Neutrophil (primary cell): ENCODE measurements at regions not wholly inside any gene's neighbourhood (a gene's known extent, or its start where the extent isn't known, plus 50 kb on each side); places are given as distances from the start of the nearest gene placed in this dataset.

Experiments
- H3K27ac ChIP-seq: fragments of 200-600 bp; sonication (generic); 2 replicates; pipeline ENCODE4 v1.5.1; 2016; ENCODE audit warnings: mild to moderate bottlenecking, moderate library complexity
- H3K27me3 ChIP-seq: fragments of 200-600 bp; sonication (generic); 2 replicates; pipeline ENCODE4 v1.6.0; 2016; ENCODE audit warnings: mild to moderate bottlenecking
- H3K36me3 ChIP-seq: fragments of 200-600 bp; sonication (generic); 2 replicates; pipeline ENCODE4 v1.5.1; 2017
- H3K4me1 ChIP-seq, 2 experiments: fragments of 200-600 bp in 1 of 2; sonication (generic) in 1 of 2; 1 replicate in 1 of 2; 2 replicates in 1 of 2; pipeline versions ENCODE4 v1.5.1 to v1.6.1; 2013 to 2016; ENCODE audit warnings: low read depth in 1 of 2, low read length in 1 of 2, mild to moderate bottlenecking in 1 of 2, moderate library complexity in 1 of 2; ENCODE audit not compliant: control insufficient read depth in 1 of 2, insufficient read depth in 1 of 2
- H3K4me3 ChIP-seq, 2 experiments: fragments of 200-600 bp in 1 of 2; sonication (generic) in 1 of 2; 1 replicate in 1 of 2; 2 replicates in 1 of 2; pipeline ENCODE4 v1.5.1; 2013 to 2016; ENCODE audit warnings: low read depth in 1 of 2, low read length in 1 of 2, mild to moderate bottlenecking in 1 of 2, moderate library complexity in 1 of 2
- H3K9me3 ChIP-seq: fragments of 200-600 bp; sonication (generic); 2 replicates; pipeline ENCODE4 v1.5.1; 2016
- TF ChIP-seq, protein P1 (sequence below): fragments of 200-600 bp; sonication (generic); IDR thresholded peaks from 2 replicates; pipeline ENCODE4 v1.5.1; 2016; ENCODE audit warnings: antibody characterized with exemption

DNA sequence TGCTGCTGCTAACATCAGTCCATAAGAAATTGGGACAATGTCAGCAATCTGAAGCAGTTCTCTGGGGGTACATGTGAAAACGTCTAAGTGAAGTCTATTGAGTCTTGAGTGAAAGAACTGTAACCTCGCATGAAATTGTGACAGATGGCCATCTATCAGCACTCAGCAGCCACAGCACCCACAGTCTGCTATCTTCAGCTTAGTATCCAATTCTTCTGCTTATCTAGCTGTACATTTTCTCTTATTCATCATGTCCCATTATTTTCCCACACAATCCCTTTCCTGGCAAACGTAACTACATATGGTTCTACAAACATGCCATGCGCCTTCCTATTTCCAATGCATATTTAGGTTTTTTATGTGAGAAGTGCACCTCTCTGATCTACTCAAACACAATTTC, 629.7 kb downstream of the NTRK3 start:
- TF ChIP-seq, protein P1, sequence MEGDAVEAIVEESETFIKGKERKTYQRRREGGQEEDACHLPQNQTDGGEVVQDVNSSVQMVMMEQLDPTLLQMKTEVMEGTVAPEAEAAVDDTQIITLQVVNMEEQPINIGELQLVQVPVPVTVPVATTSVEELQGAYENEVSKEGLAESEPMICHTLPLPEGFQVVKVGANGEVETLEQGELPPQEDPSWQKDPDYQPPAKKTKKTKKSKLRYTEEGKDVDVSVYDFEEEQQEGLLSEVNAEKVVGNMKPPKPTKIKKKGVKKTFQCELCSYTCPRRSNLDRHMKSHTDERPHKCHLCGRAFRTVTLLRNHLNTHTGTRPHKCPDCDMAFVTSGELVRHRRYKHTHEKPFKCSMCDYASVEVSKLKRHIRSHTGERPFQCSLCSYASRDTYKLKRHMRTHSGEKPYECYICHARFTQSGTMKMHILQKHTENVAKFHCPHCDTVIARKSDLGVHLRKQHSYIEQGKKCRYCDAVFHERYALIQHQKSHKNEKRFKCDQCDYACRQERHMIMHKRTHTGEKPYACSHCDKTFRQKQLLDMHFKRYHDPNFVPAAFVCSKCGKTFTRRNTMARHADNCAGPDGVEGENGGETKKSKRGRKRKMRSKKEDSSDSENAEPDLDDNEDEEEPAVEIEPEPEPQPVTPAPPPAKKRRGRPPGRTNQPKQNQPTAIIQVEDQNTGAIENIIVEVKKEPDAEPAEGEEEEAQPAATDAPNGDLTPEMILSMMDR: no peak
- Histone ChIP-seq H3K9me3 (no peaks in the 10 kb centered on the region), H3K4me3 (no peak overlapping the region), H3K27me3 (peaks cover 8% of the 10 kb centered on the region), H3K27ac (no peak overlapping the region), H3K4me1 (no peaks in the 10 kb centered on the region), H3K36me3 (no peaks in the 10 kb centered on the region)

DNA sequence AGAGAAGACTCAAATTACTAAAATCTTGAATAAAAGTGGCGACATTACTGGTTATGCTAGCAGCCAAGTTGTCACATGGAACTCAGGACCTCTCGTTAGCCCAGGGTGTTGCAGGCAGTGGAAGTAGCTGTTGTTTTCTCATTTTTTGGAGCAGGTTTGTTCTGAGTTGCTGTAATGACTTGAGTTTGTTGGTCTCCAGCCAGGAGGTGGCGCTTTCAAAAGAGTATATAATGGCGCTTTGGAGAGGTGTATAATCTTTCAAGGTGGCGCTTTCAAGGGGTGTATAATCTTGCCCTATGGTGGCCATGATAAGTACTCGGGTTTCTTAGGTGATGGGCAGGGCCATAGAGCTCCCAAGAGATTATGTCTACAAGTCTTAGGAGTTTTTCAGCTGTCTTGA, 632.7 kb downstream of the NTRK3 start:
- H3K27ac ChIP-seq: no peak overlapping the region

DNA sequence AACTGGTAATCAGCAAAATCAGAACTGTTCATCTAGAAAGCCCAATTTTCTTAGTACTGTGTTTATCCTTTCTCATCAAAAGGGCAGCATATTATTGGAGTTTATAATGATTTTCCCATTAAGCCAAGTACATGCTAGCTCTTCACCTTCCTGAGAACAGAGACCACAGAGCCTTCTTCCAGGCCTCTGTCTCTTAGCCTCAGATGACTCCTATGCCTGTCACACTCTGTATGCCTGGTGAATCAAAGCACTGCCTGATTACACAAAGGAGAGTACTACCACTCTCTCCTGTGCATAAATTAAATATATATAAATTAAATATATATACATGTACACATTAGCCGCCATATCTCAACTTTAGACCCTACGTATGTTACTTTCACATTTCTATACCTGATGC, 636.1 kb downstream of the NTRK3 start:
- Histone ChIP-seq H3K4me3 (no peak overlapping the region), H3K27ac (no peak overlapping the region), H3K36me3 (no peaks in the 10 kb centered on the region), H3K9me3 (no peaks in the 10 kb centered on the region), H3K4me1 (peaks cover 0 to 10% of the 10 kb centered on the region in 2 experiments), H3K27me3 (peaks cover 4% of the 10 kb centered on the region)
- TF ChIP-seq, protein P1: no peak

More for the DNA sequence above, 632.7 kb downstream of the NTRK3 start:
- Histone ChIP-seq H3K36me3 (no peaks in the 10 kb centered on the region), H3K4me1 (peaks cover 0 to 5% of the 10 kb centered on the region in 2 experiments), H3K27me3 (peaks cover 8% of the 10 kb centered on the region), H3K9me3 (no peaks in the 10 kb centered on the region), H3K4me3 (no peak overlapping the region)
- TF ChIP-seq, protein P1: no peak

DNA sequence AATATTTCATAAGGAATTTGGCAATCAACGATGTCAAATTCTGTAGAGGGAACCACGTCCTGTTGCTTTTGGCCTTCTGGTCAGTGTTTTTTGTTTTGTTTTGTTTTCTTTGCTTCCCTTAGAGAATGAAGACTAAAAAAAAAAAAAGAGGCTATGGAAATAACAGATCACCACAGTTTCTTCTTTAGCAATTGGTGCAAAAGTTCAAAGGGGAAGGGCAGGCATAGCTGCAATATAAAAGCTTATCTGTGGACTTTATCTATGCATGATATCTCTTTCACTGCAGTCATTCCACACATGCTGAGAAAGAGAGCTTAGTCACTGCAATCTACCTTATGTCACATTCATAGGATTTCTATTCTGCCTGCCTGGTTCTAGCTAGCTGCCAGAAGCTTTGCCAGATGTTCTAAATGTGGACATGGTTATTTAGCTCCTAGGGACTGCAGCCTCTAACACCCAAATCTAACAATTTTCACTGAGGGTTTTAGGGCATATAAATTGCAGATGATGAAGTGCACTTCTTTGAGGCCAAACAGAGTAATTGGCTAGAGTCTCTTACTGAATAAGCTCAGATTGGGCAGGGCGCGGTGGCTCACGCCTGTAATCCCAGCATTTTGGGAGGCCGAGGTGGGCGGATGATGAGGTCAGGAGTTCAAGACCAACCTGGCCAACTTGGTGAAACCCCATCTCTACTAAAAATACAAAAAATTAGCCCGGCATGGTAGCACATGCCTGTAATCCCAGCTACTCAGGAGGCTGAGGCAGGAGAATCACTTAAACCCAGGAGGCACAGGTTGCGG, 637.2 kb downstream of the NTRK3 start:
- peaks cover 0 to 10% of the 10 kb centered on the region in 2 experiments for H3K4me1 ChIP-seq
- no peak overlapping the region for H3K4me3 ChIP-seq
- TF ChIP-seq, protein P1: no peak
- H3K9me3 ChIP-seq: no peaks in the 10 kb centered on the region
- no peaks in the 10 kb centered on the region for H3K36me3 ChIP-seq
- no peak overlapping the region for H3K27ac ChIP-seq
- H3K27me3 ChIP-seq: peaks cover 4% of the 10 kb centered on the region

DNA sequence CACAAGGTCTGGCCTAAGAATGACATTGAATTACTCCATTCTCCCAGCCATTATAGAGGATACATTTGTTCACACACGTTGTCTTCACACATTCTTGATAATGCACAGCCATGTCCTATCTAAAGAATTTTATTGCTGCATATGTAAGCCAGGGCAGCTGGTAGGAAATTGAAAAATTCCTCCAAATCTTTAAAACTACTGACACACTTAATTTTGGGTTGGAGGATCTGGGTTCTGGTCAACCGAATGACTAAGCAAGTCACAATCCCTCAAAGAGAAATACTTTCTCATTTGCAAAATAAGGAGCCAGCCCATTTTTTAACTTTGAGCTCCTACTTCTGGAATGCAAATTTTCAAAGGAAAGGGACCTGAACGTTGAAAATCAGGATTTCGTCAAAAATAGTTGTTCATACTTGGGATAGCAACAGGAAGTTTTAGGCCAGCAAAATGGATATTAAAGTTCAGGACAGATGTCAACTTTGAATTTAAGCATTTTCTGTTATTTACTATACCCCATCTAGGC, 638.3 kb downstream of the NTRK3 start:
- Histone ChIP-seq H3K27ac (no peak overlapping the region), H3K9me3 (no peaks in the 10 kb centered on the region), H3K36me3 (no peaks in the 10 kb centered on the region), H3K27me3 (peaks cover 4% of the 10 kb centered on the region), H3K4me3 (no peak overlapping the region), H3K4me1 (peaks cover 0 to 10% of the 10 kb centered on the region in 2 experiments)
- TF ChIP-seq, protein P1: no peak
